ENCODE measurements at regions not wholly inside any gene's neighbourhood (a gene's known extent, or its start where the extent isn't known, plus 50 kb on each side); places are given as distances from the start of the nearest gene placed in this dataset.

DNA sequence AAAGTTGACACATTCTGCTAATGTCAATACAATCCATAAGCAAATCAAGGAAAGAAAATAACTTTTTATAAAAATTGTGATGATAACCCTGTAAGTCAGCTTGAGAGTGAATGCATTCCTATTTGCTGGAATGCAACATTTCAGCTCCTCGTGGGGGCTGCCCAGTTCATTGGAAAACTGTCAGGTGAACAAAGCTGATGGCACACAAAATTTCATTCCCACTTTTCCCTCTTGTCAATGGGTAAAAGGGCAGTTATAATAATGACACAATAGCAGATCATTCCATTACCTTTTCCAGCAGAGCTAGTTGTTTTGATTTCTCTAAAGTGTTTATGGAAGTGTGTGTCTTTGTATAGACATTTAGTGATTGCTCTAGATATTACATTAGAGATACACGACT is 1124.6 kb upstream of the MAP3K7 start:
- Histone ChIP-seq H3K4me1 (ENCODE audit: control insufficient read depth, insufficient read depth, low read length) (no peaks in the 10 kb centered on the region), H3K4me3 (ENCODE audit: insufficient read depth, low read depth, low read length) (no peak overlapping the region), H3K9me3 (ENCODE audit: control insufficient read depth, low read length) (no peaks in the 10 kb centered on the region), H3K27me3 (ENCODE audit: control insufficient read depth, insufficient read depth, low read length, poor library complexity, severe bottlenecking) (no peaks in the 10 kb centered on the region), H3K27ac (ENCODE audit: insufficient read depth, low read depth, low read length, poor library complexity, severe bottlenecking) (no peak overlapping the region), H3K36me3 (ENCODE audit: control insufficient read depth, insufficient read depth, low read length) (no peaks in the 10 kb centered on the region)
- 76 to 96% methylated on average over 2 of the region's 2 CpGs for WGBS, 2 experiments

DNA sequence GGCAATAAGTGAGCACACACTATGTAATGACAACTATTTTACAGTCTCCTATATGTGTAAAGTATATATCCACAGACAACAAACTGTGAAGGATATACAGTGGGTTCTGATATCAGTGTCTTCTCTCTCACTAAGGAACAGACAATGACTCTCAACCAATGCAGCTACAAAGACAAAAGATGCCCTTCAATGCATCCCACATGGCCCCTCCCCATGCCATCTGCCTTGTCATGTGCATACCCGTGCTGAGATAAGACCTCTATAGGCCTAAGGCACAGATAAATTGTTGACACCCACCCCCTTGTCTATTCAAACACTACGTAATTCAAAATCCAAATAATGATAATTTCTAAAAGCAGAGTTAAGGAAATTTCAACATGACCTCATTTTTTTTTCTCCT is 1123.5 kb upstream of the MAP3K7 start:
- no peak overlapping the region for H3K4me3 ChIP-seq (ENCODE audit: insufficient read depth, low read depth, low read length)
- no peaks in the 10 kb centered on the region for H3K36me3 ChIP-seq (ENCODE audit: control insufficient read depth, insufficient read depth, low read length)
- H3K9me3 ChIP-seq (ENCODE audit: control insufficient read depth, low read length), result no peaks in the 10 kb centered on the region
- H3K27ac ChIP-seq (ENCODE audit: insufficient read depth, low read depth, low read length, poor library complexity, severe bottlenecking), result no peak overlapping the region
- 74 to 81% methylated on average over 2 of the region's 2 CpGs for WGBS, 2 experiments
- no peaks in the 10 kb centered on the region for H3K27me3 ChIP-seq (ENCODE audit: control insufficient read depth, insufficient read depth, low read length, poor library complexity, severe bottlenecking)
- H3K4me1 ChIP-seq (ENCODE audit: control insufficient read depth, insufficient read depth, low read length), result no peaks in the 10 kb centered on the region

DNA sequence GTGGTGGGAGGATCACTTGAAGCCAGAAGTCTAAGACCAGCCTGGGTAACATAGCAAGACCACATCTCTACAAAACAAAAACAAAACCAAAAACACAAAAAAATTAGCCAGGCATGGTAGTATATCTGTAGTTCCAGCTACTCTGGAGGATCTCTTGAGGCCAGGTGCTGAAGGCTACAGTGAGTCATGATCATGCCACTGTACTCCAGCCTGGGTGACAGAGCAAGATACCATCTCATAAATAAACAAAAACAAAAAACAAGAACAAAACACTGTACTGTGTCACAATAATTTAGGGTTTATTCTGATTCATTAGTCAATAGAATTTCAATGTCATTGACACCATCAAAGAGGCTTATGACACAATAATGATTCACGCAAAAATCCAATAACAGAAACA is 1121.7 kb upstream of the MAP3K7 start:
- no peaks in the 10 kb centered on the region for H3K27me3 ChIP-seq (ENCODE audit: control insufficient read depth, insufficient read depth, low read length, poor library complexity, severe bottlenecking)
- WGBS, 2 experiments, result no CpG with 5 or more reads among the region's 1 CpG
- no peaks in the 10 kb centered on the region for H3K9me3 ChIP-seq (ENCODE audit: control insufficient read depth, low read length)
- H3K4me1 ChIP-seq (ENCODE audit: control insufficient read depth, insufficient read depth, low read length), result no peaks in the 10 kb centered on the region
- H3K27ac ChIP-seq (ENCODE audit: insufficient read depth, low read depth, low read length, poor library complexity, severe bottlenecking), result no peak overlapping the region
- no peaks in the 10 kb centered on the region for H3K36me3 ChIP-seq (ENCODE audit: control insufficient read depth, insufficient read depth, low read length)
- no peak overlapping the region for H3K4me3 ChIP-seq (ENCODE audit: insufficient read depth, low read depth, low read length)

DNA sequence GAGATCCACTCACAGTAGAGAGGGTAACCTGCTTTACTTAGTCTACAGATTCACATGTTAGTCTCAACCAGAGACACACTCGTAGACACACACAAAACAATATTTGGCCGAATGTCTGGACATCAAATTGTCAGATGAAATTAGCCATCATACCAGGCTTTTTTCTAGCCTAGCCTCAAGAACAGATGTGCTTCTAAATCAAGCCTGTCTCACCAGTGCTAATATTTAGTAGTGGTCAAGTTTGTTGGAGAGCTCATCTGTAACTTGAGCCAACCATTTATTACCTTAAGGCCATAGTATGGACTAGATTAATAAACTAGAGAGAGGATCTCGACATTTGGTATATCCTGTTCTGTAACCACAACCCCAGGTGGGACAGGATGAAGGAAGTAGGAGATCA is 1118.8 kb upstream of the MAP3K7 start:
- Histone ChIP-seq H3K36me3 (ENCODE audit: control insufficient read depth, insufficient read depth, low read length) (no peaks in the 10 kb centered on the region), H3K27ac (ENCODE audit: insufficient read depth, low read depth, low read length, poor library complexity, severe bottlenecking) (no peak overlapping the region), H3K27me3 (ENCODE audit: control insufficient read depth, insufficient read depth, low read length, poor library complexity, severe bottlenecking) (no peaks in the 10 kb centered on the region), H3K4me1 (ENCODE audit: control insufficient read depth, insufficient read depth, low read length) (no peaks in the 10 kb centered on the region), H3K4me3 (ENCODE audit: insufficient read depth, low read depth, low read length) (no peak overlapping the region), H3K9me3 (ENCODE audit: control insufficient read depth, low read length) (no peaks in the 10 kb centered on the region)
- WGBS, 2 experiments, result 90 to 98% methylated on average over 3 of the region's 3 CpGs

DNA sequence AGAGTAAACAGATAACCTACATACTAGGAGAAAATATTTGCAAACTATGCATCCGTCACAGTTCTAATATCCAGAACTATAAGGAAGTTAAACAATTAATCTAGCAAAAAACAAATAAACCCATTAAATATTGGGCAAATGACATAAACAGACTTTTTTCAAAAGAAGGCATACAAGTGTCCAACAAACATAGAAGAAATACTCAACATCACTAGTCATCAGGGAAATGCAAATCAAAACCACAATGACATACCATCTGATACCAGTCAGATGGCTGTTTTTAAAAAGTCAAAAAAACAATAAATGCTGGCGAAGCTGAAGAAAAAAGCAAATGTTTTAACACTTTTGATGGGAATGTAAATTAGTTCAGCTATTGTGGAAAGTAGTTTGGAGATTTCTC is 1117.7 kb upstream of the MAP3K7 start:
- no peaks in the 10 kb centered on the region for H3K27me3 ChIP-seq (ENCODE audit: control insufficient read depth, insufficient read depth, low read length, poor library complexity, severe bottlenecking)
- no peaks in the 10 kb centered on the region for H3K9me3 ChIP-seq (ENCODE audit: control insufficient read depth, low read length)
- WGBS, 2 experiments, result 67 to 95% methylated on average over 1 to 2 of the region's 2 CpGs
- H3K4me1 ChIP-seq (ENCODE audit: control insufficient read depth, insufficient read depth, low read length), result no peaks in the 10 kb centered on the region
- no peak overlapping the region for H3K27ac ChIP-seq (ENCODE audit: insufficient read depth, low read depth, low read length, poor library complexity, severe bottlenecking)
- no peaks in the 10 kb centered on the region for H3K36me3 ChIP-seq (ENCODE audit: control insufficient read depth, insufficient read depth, low read length)
- H3K4me3 ChIP-seq (ENCODE audit: insufficient read depth, low read depth, low read length), result no peak overlapping the region

DNA sequence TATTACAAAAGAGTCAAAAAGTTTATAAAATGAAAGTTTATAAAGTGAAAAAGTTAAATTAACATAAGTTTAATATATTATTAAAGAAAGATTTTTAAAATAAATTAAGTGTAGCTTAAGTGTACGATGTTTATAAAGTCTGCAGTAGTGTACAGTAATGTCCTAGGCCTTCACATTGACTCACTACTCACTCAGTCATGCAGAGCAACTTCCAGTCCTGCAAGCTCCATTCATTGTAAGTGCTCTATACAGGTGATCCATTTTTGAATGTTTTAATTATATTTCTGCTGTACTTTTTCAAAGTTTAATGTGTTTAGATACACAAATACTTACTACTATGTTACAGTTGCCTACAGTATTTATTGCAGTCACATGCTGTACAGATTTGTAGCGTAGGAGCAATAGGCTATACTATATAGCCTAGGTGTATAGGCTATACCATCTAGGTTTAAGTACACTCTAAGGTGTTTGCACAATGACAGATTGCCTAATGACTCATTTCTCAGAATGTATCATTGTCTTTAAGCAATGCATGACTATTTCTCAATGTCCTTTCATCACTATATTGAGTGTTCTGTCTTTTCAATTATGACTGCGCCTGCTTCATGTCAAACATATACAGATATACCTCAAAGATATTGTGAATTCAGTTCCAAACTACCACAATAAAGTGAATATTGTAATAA is 1110.3 kb upstream of the MAP3K7 start:
- no peak overlapping the region for H3K4me3 ChIP-seq (ENCODE audit: insufficient read depth, low read depth, low read length)
- no peak overlapping the region for H3K27ac ChIP-seq (ENCODE audit: insufficient read depth, low read depth, low read length, poor library complexity, severe bottlenecking)
- H3K27me3 ChIP-seq (ENCODE audit: control insufficient read depth, insufficient read depth, low read length, poor library complexity, severe bottlenecking), result no peaks in the 10 kb centered on the region
- no peaks in the 10 kb centered on the region for H3K36me3 ChIP-seq (ENCODE audit: control insufficient read depth, insufficient read depth, low read length)
- WGBS, 2 experiments, result 98 to 100% methylated on average over 1 to 3 of the region's 3 CpGs
- H3K4me1 ChIP-seq (ENCODE audit: control insufficient read depth, insufficient read depth, low read length), result no peaks in the 10 kb centered on the region
- H3K9me3 ChIP-seq (ENCODE audit: control insufficient read depth, low read length), result no peaks in the 10 kb centered on the region

DNA sequence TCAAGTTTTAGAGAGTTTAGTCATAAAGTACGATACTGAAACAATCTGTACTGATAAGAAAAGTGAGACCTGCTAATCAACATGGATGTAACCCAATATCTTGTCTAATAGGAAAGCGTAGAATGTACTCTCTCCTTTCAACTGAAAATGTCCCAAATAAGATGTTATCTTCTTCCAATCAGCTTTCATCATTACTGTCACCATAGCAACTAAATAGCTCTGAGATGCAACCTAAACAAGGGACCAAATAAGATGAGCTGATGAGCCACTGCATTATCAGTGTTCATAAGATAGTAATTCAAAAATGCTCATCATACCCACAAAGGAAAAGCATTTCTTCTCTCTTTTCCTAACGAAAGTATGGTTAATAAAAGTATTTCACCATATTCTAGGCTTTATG is 1108.3 kb upstream of the MAP3K7 start:
- Histone ChIP-seq H3K27ac (ENCODE audit: insufficient read depth, low read depth, low read length, poor library complexity, severe bottlenecking) (no peak overlapping the region), H3K9me3 (ENCODE audit: control insufficient read depth, low read length) (no peaks in the 10 kb centered on the region), H3K4me3 (ENCODE audit: insufficient read depth, low read depth, low read length) (no peak overlapping the region), H3K27me3 (ENCODE audit: control insufficient read depth, insufficient read depth, low read length, poor library complexity, severe bottlenecking) (no peaks in the 10 kb centered on the region), H3K36me3 (ENCODE audit: control insufficient read depth, insufficient read depth, low read length) (no peaks in the 10 kb centered on the region), H3K4me1 (ENCODE audit: control insufficient read depth, insufficient read depth, low read length) (no peaks in the 10 kb centered on the region)
- 88 to 93% methylated on average over 2 of the region's 3 CpGs for WGBS, 2 experiments

DNA sequence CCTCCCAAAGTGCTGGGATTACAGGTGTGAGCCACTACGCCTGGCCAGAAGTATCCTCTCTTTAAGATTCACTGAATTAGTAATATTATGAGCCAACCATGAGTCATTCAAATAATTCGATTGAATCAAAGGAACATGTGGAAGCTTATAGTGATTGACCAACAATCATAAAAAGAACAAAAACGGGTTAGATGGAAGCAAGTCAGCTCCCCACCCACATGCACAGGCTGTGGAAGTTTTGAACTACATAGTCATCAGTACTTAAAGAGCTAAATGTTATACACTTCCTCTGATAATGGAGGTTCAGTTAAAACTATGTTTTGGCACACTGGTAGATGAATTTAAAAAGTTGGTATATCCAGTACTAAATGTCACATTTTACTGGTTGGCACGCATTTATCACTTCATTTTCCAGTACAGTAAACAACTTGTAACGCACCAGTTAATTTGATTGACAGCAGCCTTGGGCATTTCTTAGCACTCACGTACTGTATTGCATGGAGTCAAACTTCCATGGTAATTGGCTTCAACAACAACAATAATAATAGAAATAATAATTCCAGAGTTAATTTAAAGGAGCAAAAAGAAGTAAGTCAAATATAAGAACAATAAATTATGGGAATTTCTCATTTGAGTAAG is 1107.3 kb upstream of the MAP3K7 start:
- Histone ChIP-seq H3K4me1 (ENCODE audit: control insufficient read depth, insufficient read depth, low read length) (no peaks in the 10 kb centered on the region), H3K27me3 (ENCODE audit: control insufficient read depth, insufficient read depth, low read length, poor library complexity, severe bottlenecking) (no peaks in the 10 kb centered on the region), H3K9me3 (ENCODE audit: control insufficient read depth, low read length) (no peaks in the 10 kb centered on the region), H3K27ac (ENCODE audit: insufficient read depth, low read depth, low read length, poor library complexity, severe bottlenecking) (no peak overlapping the region), H3K36me3 (ENCODE audit: control insufficient read depth, insufficient read depth, low read length) (no peaks in the 10 kb centered on the region), H3K4me3 (ENCODE audit: insufficient read depth, low read depth, low read length) (no peak overlapping the region)
- 88 to 92% methylated on average over 4 to 6 of the region's 6 CpGs for WGBS, 2 experiments

DNA sequence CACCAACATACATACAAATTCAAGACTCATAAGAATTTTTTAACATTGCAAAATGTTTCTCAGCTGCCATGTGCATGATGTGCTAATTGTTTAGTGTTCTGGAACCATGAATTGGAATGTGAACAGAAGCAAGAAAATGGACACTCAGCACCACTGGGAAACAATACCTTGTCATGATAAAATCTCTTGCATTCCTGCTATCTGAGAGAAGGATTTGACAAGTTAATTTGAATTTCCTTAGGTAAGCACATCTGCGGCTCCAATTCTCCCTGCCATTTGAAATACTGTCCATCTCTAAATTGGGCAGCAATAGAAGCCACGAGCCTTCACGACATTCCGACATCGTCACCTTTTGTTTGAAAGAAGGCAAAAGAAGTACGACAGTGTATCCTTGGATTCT is 1104.6 kb upstream of the MAP3K7 start:
- Histone ChIP-seq H3K27ac (ENCODE audit: insufficient read depth, low read depth, low read length, poor library complexity, severe bottlenecking) (no peak overlapping the region), H3K4me3 (ENCODE audit: insufficient read depth, low read depth, low read length) (no peak overlapping the region), H3K9me3 (ENCODE audit: control insufficient read depth, low read length) (no peaks in the 10 kb centered on the region), H3K36me3 (ENCODE audit: control insufficient read depth, insufficient read depth, low read length) (no peaks in the 10 kb centered on the region), H3K27me3 (ENCODE audit: control insufficient read depth, insufficient read depth, low read length, poor library complexity, severe bottlenecking) (no peaks in the 10 kb centered on the region), H3K4me1 (ENCODE audit: control insufficient read depth, insufficient read depth, low read length) (no peaks in the 10 kb centered on the region)
- 91 to 94% methylated on average over 6 of the region's 6 CpGs for WGBS, 2 experiments

DNA sequence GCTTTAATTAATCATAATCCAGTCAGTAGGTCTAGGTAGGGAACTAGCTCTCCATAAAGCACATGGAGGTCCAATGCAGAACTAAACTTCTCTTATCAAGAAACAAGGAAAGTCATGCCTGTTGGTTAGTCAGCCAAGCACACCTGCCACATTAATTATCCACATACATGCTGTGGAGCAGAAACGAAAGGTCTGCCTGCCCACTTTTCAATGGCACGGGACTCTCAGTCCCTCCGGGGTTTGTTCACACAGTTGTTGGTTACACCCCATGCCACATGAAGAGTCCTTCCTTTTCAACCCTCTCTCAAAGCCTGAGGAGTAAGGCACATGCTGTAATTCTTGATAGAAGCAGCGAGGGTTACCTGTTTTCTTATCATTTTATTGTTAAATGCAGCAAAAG is 1096.4 kb upstream of the MAP3K7 start:
- Histone ChIP-seq H3K9me3 (ENCODE audit: control insufficient read depth, low read length) (no peaks in the 10 kb centered on the region), H3K4me1 (ENCODE audit: control insufficient read depth, insufficient read depth, low read length) (no peaks in the 10 kb centered on the region), H3K4me3 (ENCODE audit: insufficient read depth, low read depth, low read length) (no peak overlapping the region), H3K27ac (ENCODE audit: insufficient read depth, low read depth, low read length, poor library complexity, severe bottlenecking) (no peak overlapping the region), H3K36me3 (ENCODE audit: control insufficient read depth, insufficient read depth, low read length) (no peaks in the 10 kb centered on the region), H3K27me3 (ENCODE audit: control insufficient read depth, insufficient read depth, low read length, poor library complexity, severe bottlenecking) (no peaks in the 10 kb centered on the region)
- WGBS, 2 experiments, result 93 to 99% methylated on average over 3 to 4 of the region's 4 CpGs

Data from ectodermal cell (in vitro differentiated cells).